MM.1S (cell line): ENCODE measurements at regions not wholly inside any gene's neighbourhood (a gene's known extent, or its start where the extent isn't known, plus 50 kb on each side); places are given as distances from the start of the nearest gene placed in this dataset.

Source experiments
- DNase-seq: peaks from one replicate; pipeline ENCODE4 v3.0.0-alpha.2; 2015
- H2AFZ ChIP-seq: fragments of 300-600 bp; sonication (generic); 2 replicates; pipeline ENCODE4 v1.6.0; 2016; ENCODE audit warnings: antibody characterized with exemption, low read length
- H3F3A ChIP-seq: fragments of 300-600 bp; sonication (generic); 2 replicates; pipeline ENCODE4 v1.6.1; 2016; ENCODE audit warnings: mild to moderate bottlenecking, antibody characterized with exemption, low read length, moderate library complexity, mixed read lengths; ENCODE audit not compliant: insufficient read depth
- H3K27ac ChIP-seq: fragments of 300-600 bp; sonication (generic); 2 replicates; pipeline ENCODE4 v1.5.1; 2016; ENCODE audit warnings: mild to moderate bottlenecking, low read length
- H3K27me3 ChIP-seq: fragments of 300-600 bp; sonication (generic); replicated peaks from 2 replicates; pipeline ENCODE4 v1.6.0; 2016; ENCODE audit warnings: low read length; ENCODE audit not compliant: insufficient read depth
- H3K36me3 ChIP-seq: fragments of 300-600 bp; sonication (generic); replicated peaks from 2 replicates; pipeline ENCODE4 v1.6.1; 2016; ENCODE audit warnings: mild to moderate bottlenecking, low read length, mixed read lengths; ENCODE audit not compliant: insufficient read depth
- H3K4me1 ChIP-seq: fragments of 300-600 bp; sonication (generic); 2 replicates; pipeline ENCODE4 v1.6.1; 2016; ENCODE audit warnings: low read length, mixed read lengths
- H3K4me2 ChIP-seq: fragments of 300-600 bp; sonication (generic); 2 replicates; pipeline ENCODE4 v1.6.0; 2016; ENCODE audit warnings: low read depth, low read length
- H3K4me3 ChIP-seq: fragments of 300-600 bp; sonication (generic); 2 replicates; pipeline ENCODE4 v1.5.1; 2016; ENCODE audit warnings: low read length, mixed read lengths
- H3K79me2 ChIP-seq: fragments of 300-600 bp; sonication (generic); 2 replicates; pipeline ENCODE4 v1.6.1; 2016; ENCODE audit warnings: mixed run types, low read length, mixed read lengths
- H3K9ac ChIP-seq: fragments of 300-600 bp; sonication (generic); 2 replicates; pipeline ENCODE4 v1.6.1; 2016; ENCODE audit warnings: low read length, mixed read lengths
- H3K9me2 ChIP-seq: fragments of 300-600 bp; sonication (generic); replicated peaks from 2 replicates; pipeline ENCODE4 v1.6.1; 2016; ENCODE audit warnings: mild to moderate bottlenecking, low read length, mixed read lengths; ENCODE audit not compliant: insufficient read depth
- H3K9me3 ChIP-seq: fragments of 300-600 bp; sonication (generic); replicated peaks from 2 replicates; pipeline ENCODE4 v1.6.1; 2016; ENCODE audit warnings: mild to moderate bottlenecking, low read length, mixed read lengths; ENCODE audit not compliant: insufficient read depth
- H4K20me1 ChIP-seq: fragments of 300-600 bp; sonication (generic); 2 replicates; pipeline ENCODE4 v1.6.1; 2016; ENCODE audit warnings: mild to moderate bottlenecking, low read length, moderate library complexity, mixed read lengths; ENCODE audit not compliant: insufficient read depth
- EZH2 ChIP-seq: fragments of 300-600 bp; sonication (generic); optimal IDR thresholded peaks from 2 replicates; pipeline ENCODE3; 2017; ENCODE audit warnings: low read depth, mild to moderate bottlenecking, antibody characterized with exemption, low read length, mixed read lengths
- EZH2phosphoT487 ChIP-seq: fragments of 300-600 bp; sonication (generic); IDR thresholded peaks from 2 replicates; pipeline ENCODE4 v1.6.1; 2018; ENCODE audit warnings: antibody characterized with exemption, low read length
- TF ChIP-seq, protein P1 (sequence below): fragments of 300-600 bp; sonication (generic); IDR thresholded peaks from 2 replicates; pipeline ENCODE4 v1.5.1; 2016; ENCODE audit warnings: antibody characterized with exemption, low read length, mixed read lengths

- Histone ChIP-seq H3F3A (no peaks in the 10 kb centered on the region), H2AFZ (no peak overlapping the region), H3K4me2 (no peak overlapping the region), H3K4me3 (no peak overlapping the region), H3K4me1 (no peaks in the 10 kb centered on the region), H3K36me3 (no peaks in the 10 kb centered on the region), H3K79me2 (no peaks in the 10 kb centered on the region), H3K27ac (no peak overlapping the region), H3K9ac (no peak overlapping the region), H3K9me3 (no peaks in the 10 kb centered on the region), H3K27me3 (no peaks in the 10 kb centered on the region), H4K20me1 (no peaks in the 10 kb centered on the region), H3K9me2 (no peaks in the 10 kb centered on the region)
- DNase-seq, result no peak
- TF ChIP-seq, protein P1, sequence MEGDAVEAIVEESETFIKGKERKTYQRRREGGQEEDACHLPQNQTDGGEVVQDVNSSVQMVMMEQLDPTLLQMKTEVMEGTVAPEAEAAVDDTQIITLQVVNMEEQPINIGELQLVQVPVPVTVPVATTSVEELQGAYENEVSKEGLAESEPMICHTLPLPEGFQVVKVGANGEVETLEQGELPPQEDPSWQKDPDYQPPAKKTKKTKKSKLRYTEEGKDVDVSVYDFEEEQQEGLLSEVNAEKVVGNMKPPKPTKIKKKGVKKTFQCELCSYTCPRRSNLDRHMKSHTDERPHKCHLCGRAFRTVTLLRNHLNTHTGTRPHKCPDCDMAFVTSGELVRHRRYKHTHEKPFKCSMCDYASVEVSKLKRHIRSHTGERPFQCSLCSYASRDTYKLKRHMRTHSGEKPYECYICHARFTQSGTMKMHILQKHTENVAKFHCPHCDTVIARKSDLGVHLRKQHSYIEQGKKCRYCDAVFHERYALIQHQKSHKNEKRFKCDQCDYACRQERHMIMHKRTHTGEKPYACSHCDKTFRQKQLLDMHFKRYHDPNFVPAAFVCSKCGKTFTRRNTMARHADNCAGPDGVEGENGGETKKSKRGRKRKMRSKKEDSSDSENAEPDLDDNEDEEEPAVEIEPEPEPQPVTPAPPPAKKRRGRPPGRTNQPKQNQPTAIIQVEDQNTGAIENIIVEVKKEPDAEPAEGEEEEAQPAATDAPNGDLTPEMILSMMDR, result no peak
- TF ChIP-seq EZH2, result no peak
- no peak for TF ChIP-seq EZH2phosphoT487
These were observed 219.3 kb downstream of the CAAP1 start for GRCh38 chr9:26673261-26673660.

- no peak overlapping the region for H3K4me3 ChIP-seq
These were observed 222.6 kb downstream of the CAAP1 start for GRCh38 chr9:26669701-26670670.

GRCh38 chr9:26667882-26668281 is 224.7 kb downstream of the CAAP1 start:
- no peak overlapping the region for H3K9ac ChIP-seq
- H3K79me2 ChIP-seq, result no peaks in the 10 kb centered on the region
- H3K36me3 ChIP-seq, result no peaks in the 10 kb centered on the region
- no peak overlapping the region for H2AFZ ChIP-seq
- no peaks in the 10 kb centered on the region for H3K27me3 ChIP-seq
- no peaks in the 10 kb centered on the region for H3K9me2 ChIP-seq
- TF ChIP-seq, protein P1, result no peak
- no peak for TF ChIP-seq EZH2
- no peak for TF ChIP-seq EZH2phosphoT487
- H3K4me1 ChIP-seq, result no peaks in the 10 kb centered on the region
- no peaks in the 10 kb centered on the region for H4K20me1 ChIP-seq
- DNase-seq, result no peak
- no peak overlapping the region for H3K4me2 ChIP-seq
- no peaks in the 10 kb centered on the region for H3K9me3 ChIP-seq
- H3F3A ChIP-seq, result no peaks in the 10 kb centered on the region
- no peak overlapping the region for H3K27ac ChIP-seq
- no peak overlapping the region for H3K4me3 ChIP-seq

More at GRCh38 chr9:26669701-26670670, 222.6 kb downstream of the CAAP1 start:
- no peaks in the 10 kb centered on the region for H3K9me2 ChIP-seq
- no peak for DNase-seq
- H3K4me1 ChIP-seq, result no peaks in the 10 kb centered on the region
- H3F3A ChIP-seq, result no peaks in the 10 kb centered on the region
- H3K27me3 ChIP-seq, result no peaks in the 10 kb centered on the region
- H3K9me3 ChIP-seq, result no peaks in the 10 kb centered on the region
- no peak overlapping the region for H3K9ac ChIP-seq
- H2AFZ ChIP-seq, result no peak overlapping the region
- no peaks in the 10 kb centered on the region for H3K36me3 ChIP-seq
- H3K4me2 ChIP-seq, result no peak overlapping the region
- H3K27ac ChIP-seq, result no peak overlapping the region
- TF ChIP-seq EZH2 (no peak), EZH2phosphoT487 (no peak)
- TF ChIP-seq, protein P1, result no peak
- no peaks in the 10 kb centered on the region for H3K79me2 ChIP-seq
- H4K20me1 ChIP-seq, result no peaks in the 10 kb centered on the region
